Motor neuron (in vitro differentiated cells): ENCODE measurements at regions not wholly inside any gene's neighbourhood (a gene's known extent, or its start where the extent isn't known, plus 50 kb on each side); places are given as distances from the start of the nearest gene placed in this dataset.
A peak's percentile ranks its signal among the peaks of the same experiment; 100 is the strongest.
"Not testable (repeated sequence)": the region's sequence is repeated elsewhere in the genome, so short reads cannot be mapped to it uniquely, and the experiment has no call there.

Source experiments
- ATAC-seq, 8 experiments: fragments of 200-7000 bp; cut with Tn5 transposase; replicated peaks in 6 of 8; 2 replicates each; pipeline ENCODE4 v1.8.0; 2021; ENCODE audit warnings: mild to moderate bottlenecking in 8 of 8, moderate library complexity in 8 of 8
- H3K27ac ChIP-seq, 2 donors: fragments of 250-450 bp; sonication (Bioruptor Pico); 2 replicates each; pipeline ENCODE4 v1.9.0; 2021; ENCODE audit warnings: antibody characterized with exemption in 2 of 2, mild to moderate bottlenecking in 2 of 2, moderate library complexity in 1 of 2
- H3K4me1 ChIP-seq, 2 donors: fragments of 250-450 bp; sonication (Bioruptor Pico); replicated peaks in 1 of 2; 2 replicates each; pipeline ENCODE4 v1.6.1; 2021; ENCODE audit warnings: antibody characterized with exemption in 2 of 2, mild to moderate bottlenecking in 2 of 2, moderate library complexity in 1 of 2
- H3K4me3 ChIP-seq, 5 donors: fragments of 250-450 bp; sonication (Bioruptor Pico); 2 replicates each; pipeline ENCODE4 v1.9.0; 2021; ENCODE audit warnings: antibody characterized with exemption in 5 of 5, mild to moderate bottlenecking in 5 of 5, moderate library complexity in 4 of 5
- WGBS, 10 experiments: fragments of 450-650 bp; shearing (Covaris generic); methylation state at CpG; one replicate each; pipeline ENCODE4 v1.0.0; 2022; 5-methylcytosine and 5-hydroxymethylcytosine counted together
- in situ Hi-C, 9 experiments: fragments of 400-800 bp; cut with MboI; loops; one replicate each; pipeline ENCODE4 v1.15.0; 2021; ENCODE audit warnings: low sequenced_read_pairs in 9 of 9, low pct_unique_long_range_greater_than_20kb in 2 of 9; ENCODE audit not compliant: unreplicated experiment in 9 of 9

DNA sequence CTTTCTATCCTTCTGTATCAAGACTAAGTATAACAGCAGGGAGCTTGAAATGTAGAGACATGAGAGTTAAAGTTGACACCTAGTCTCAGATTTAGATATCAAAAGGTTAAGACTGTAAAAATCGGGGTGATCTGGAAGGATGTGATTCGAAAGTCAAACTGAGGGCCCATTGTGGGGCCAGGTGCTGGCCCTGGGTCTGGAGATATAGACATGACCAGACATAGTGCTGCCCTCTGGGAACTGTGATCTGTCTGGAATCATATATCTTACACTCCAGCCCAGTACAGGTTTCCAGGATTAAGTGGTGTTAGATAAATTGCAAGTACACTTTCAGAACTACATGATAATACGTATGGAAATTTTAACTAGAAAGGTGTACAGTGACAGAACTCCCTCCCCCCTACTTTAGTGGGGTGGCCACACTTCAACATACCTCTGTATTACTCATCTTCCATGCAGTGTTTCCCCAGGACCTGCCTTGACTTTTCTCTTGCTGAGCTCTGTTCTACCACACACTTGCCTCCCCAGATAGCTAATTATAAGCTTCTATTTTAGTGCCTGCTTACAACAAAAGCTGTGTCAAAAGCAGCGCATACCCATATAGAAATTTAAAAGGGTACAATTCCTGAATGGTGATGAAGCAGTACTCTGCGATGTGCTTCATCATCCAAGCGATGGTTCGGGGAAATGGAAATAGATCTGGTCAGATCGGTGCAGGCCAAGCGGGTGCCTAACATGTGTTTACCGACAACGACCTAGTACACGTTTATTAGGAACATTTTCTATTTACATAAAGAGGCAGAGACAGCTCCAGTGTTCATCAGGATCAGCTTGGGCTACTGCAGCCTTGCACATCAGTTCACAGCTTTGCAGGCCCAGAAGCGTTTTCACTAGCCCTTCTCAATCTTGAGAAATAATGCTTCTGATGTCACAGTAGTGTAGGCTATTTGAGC is 68.7 kb downstream of the ARF6 start:
- no peak for ATAC-seq
- 73 to 100% (median 87%) methylated on average over 1 to 11 of the region's 13 CpGs for whole genome bisulfite sequencing, 10 experiments
- H3K27ac ChIP-seq = no peak overlapping the region

DNA sequence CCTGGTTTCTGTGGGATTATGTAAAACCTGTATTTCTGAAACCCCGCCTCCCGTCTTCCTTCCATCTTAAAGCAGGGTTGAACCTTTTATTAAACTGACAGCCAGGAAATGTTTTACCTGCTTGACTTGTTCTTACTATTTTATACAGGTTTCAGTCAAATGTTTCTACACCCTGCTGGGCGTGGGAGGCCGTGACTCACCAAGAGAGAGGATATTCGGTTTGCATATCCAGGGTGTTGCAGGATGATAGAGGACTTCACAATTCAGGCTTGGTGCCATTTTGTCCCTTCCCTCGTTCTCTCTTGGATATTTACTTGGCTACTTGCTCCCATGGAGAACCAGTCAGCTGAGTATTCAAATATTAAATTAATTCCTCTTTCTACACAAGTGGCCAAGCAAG is 69.7 kb downstream of the ARF6 start:
- Histone ChIP-seq H3K4me1 (no peaks in the 10 kb centered on the region), H3K4me3 (no peak overlapping the region), H3K27ac (no peak overlapping the region)
- ATAC-seq = peak in 2 of 8 experiments; percentile 74 to 79
- in situ Hi-C loops = no loop called here
- 0 to 100% (median 79%) methylated on average over 2 to 6 of the region's 6 CpGs; no CpG with 5 or more reads in 1 of the 10 experiments for WGBS, 10 experiments

More for the DNA sequence above, 68.7 kb downstream of the ARF6 start:
- in situ Hi-C loops = no loop called here
- Histone ChIP-seq H3K4me3 (no peak overlapping the region), H3K4me1 (no peaks in the 10 kb centered on the region)

DNA sequence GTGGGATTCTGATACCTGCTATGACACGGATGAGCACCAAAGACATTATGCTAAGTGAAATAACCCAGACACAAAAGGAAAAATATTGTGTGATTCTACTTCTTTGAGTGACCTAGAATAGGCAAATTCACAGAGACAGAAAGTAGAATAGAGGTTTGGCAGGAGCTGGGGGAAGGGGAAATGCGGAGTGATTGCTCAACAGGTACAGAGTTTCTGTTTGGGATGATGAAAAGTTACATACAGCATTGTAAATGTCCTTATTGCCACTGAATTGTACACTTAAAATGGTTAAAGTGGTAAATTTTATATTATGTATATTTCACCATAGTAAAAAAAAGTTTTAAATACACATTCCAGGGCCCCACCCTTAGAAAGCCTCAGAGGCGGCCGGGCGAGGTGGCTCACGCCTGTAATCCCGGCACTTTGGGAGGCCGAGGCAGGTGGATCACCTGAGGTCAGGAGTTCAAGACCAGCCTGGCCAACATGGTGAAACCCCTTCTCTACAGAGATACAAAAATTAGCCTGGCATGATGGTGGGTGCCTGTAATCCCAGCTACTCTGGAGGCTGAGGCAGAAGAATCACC is 72.3 kb downstream of the ARF6 start:
- H3K27ac ChIP-seq, H3K4me1 ChIP-seq, H3K4me3 ChIP-seq, in situ Hi-C loops, ATAC-seq: not testable (repeated sequence)
- 40 to 100% (median 83%) methylated on average over 1 to 7 of the region's 8 CpGs for WGBS, 10 experiments

DNA sequence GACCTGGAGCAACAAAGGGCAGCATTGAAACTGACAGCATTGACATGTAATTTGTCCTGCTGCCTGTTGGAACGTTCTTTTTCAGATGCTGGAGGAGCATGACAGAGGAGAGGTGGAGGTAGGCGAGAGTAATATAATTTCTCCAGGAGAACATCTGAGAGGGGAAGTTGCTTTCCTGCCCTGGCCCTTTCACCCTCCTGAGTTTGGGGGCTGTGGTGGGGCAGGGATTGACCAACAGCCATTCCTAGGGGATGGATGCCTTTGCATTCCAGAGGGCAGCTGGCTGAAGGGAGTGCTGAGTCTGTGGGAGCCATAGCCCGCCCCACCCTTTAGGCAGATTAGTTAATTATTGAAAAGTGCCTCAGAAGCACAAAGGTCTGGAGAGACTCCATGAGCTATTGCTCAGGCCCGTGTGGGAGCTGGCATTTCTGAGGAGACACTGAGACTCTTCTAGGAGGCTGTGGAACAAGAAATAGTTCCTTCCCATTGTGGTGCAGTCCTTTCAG is 73.5 kb downstream of the ARF6 start:
- peak in 4 of 8 experiments; percentile 38 to 82 (median 74) for ATAC-seq
- H3K27ac ChIP-seq = no peak overlapping the region
- H3K4me3 ChIP-seq = no peak overlapping the region
- peaks cover 5 to 15% of the 10 kb centered on the region in 2 donors for H3K4me1 ChIP-seq
- WGBS, 10 experiments = 0 to 40% (median 15%) methylated on average over 1 to 4 of the region's 4 CpGs; no CpG with 5 or more reads in 2 of the 10 experiments
- in situ Hi-C loops = no loop called here

DNA sequence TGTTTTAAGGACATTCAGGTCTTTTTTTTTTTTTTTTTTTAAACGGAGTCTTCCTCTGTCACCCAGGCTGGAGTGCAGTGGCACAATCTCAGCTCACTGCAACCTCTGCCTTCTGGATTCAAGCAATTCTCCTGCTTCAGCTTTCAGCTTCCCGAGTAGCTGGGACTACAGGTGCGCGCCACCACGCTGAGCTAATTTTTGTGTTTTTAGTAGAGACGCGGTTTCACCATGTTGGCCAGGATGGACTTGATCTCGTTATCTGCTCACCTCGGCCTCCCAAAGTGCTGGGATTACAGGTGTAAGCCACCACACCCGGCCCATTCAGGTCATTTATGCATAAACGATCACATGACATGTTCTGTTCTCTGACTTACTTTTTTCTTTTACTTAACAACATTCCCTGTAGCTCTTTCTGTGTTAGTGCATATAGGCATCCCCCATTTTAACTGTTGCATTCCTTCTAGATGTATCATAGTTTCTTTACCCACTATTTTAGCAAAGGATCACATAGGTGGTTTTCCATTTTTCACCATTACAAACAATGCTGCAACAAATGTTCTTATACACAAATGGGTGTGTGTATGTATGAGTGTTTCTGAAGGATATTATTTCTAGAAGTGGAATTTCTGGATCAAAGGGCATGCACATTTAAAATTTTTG is 74.2 kb downstream of the ARF6 start:
- peaks cover 5 to 21% of the 10 kb centered on the region in 2 donors for H3K4me1 ChIP-seq
- ATAC-seq = no peak
- 83 to 96% (median 90%) methylated on average over 4 to 11 of the region's 11 CpGs; no CpG with 5 or more reads in 2 of the 10 experiments for WGBS, 10 experiments
- in situ Hi-C loops = no loop called here
- H3K4me3 ChIP-seq = no peak overlapping the region
- H3K27ac ChIP-seq = no peak overlapping the region

GRCh38 chr14:49969961-49970360 is 77.1 kb downstream of the ARF6 start:
- in situ Hi-C loops = no loop called here
- H3K4me3 ChIP-seq = no peak overlapping the region
- H3K4me1 ChIP-seq = peaks cover 5 to 22% of the 10 kb centered on the region in 2 donors
- 0 to 94% (median 83%) methylated on average over 1 to 5 of the region's 5 CpGs; no CpG with 5 or more reads in 1 of the 10 experiments for WGBS, 10 experiments
- H3K27ac ChIP-seq = no peak overlapping the region
- peak in 2 of 8 experiments; percentile 10 to 15 for ATAC-seq

DNA sequence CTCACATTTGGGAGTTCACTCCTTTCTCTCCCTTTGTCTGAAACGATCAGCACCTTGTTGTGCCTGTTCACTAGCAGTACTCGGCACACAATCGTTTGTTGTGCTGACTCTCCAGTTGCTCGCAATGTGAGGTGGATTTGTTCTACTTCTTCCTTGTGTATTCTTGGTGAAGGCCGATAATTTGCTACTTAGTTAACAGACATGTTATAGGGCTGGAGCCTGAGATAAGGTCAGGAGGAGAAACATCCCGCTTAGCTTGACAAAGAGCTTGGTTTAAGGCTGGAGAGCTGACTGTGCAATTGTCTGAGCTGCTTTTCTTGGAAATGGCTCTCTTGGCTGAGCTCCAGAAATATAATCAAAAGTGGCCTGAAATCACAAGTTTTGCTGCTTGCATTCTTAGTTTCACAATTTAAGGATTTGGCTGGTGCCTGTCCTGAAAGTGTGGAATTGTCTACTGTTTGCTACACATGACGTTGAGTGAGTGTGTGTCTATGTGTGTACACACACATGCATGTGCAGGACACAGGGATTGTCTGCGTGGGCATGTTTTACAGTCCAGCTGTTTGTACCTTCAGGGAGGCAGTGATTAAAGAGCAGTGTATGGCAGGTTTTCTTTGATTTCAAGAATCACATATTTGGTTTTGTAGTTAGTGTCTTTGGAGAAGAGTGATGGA is 77.7 kb downstream of the ARF6 start:
- no peak overlapping the region for H3K27ac ChIP-seq
- ATAC-seq = peak in 5 of 8 experiments; percentile 1 to 58 (median 48)

GRCh38 chr14:49971156-49972130 is 78.6 kb downstream of the ARF6 start:
- peaks cover 5 to 22% of the 10 kb centered on the region in 2 donors for H3K4me1 ChIP-seq
- WGBS, 10 experiments = 0 to 100% (median 71%) methylated on average over 1 to 9 of the region's 9 CpGs
- in situ Hi-C loops = no loop called here
- H3K27ac ChIP-seq = no peak overlapping the region
- no peak overlapping the region for H3K4me3 ChIP-seq
- peak in 1 of 8 experiments; percentile 5 for ATAC-seq

More for the DNA sequence above, 77.7 kb downstream of the ARF6 start:
- in situ Hi-C loops = no loop called here
- WGBS, 10 experiments = 10 to 100% (median 75%) methylated on average over 1 to 7 of the region's 8 CpGs
- H3K4me3 ChIP-seq = no peak overlapping the region
- peaks cover 5 to 22% of the 10 kb centered on the region in 2 donors for H3K4me1 ChIP-seq

GRCh38 chr14:49972131-49972671 is 79.3 kb downstream of the ARF6 start:
- in situ Hi-C loops = no loop called here
- WGBS, 10 experiments = 0 to 77% (median 60%) methylated on average over 2 to 5 of the region's 5 CpGs; no CpG with 5 or more reads in 1 of the 10 experiments
- peak in 3 of 8 experiments; percentile 36 to 56 (median 38) for ATAC-seq
- no peak overlapping the region for H3K27ac ChIP-seq
- no peak overlapping the region for H3K4me3 ChIP-seq
- peaks cover 5 to 22% of the 10 kb centered on the region in 2 donors for H3K4me1 ChIP-seq

DNA sequence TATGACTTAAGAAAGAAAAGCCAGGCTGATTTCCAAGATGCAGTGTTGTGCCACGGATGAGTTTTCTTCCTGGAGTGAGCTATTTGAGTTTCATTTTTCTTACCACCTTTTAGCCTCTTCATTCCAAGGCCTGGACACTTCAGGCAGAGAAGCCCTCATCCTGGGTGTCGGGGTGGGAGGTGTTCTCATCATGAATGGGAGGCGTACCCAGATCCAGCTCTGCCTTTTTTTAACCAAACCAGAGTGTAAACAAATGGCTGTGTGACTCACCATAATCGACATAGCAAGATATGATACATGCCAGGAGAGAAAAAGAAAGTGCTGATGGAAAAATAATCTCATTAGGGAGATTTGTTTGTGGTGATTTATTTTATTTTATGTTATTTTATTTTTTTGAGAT is 79.9 kb downstream of the ARF6 start:
- WGBS, 10 experiments = 6 to 78% (median 35%) methylated on average over 1 to 4 of the region's 4 CpGs; no CpG with 5 or more reads in 2 of the 10 experiments
- H3K4me1 ChIP-seq = peaks cover 5 to 22% of the 10 kb centered on the region in 2 donors
- H3K27ac ChIP-seq = no peak overlapping the region
- H3K4me3 ChIP-seq = no peak overlapping the region
- ATAC-seq = peak; percentile 43 to 78 (median 54)
- in situ Hi-C loops = no loop called here

GRCh38 chr14:49975276-49975675 is 82.4 kb downstream of the ARF6 start:
- Histone ChIP-seq H3K4me1 (peaks cover 1 to 18% of the 10 kb centered on the region in 2 donors), H3K27ac (no peak overlapping the region), H3K4me3 (no peak overlapping the region)
- WGBS, 10 experiments = 0 to 100% (median 17%) methylated on average over 1 to 2 of the region's 2 CpGs; no CpG with 5 or more reads in 1 of the 10 experiments
- in situ Hi-C loops = no loop called here
- peak in 4 of 8 experiments; percentile 8 to 54 (median 24) for ATAC-seq
